Activated T-helper 1 cell treated with anti-CD3 and anti-CD28 coated beads, Interleukin-12 subunit alpha, Interleukin-12 subunit beta, Interleukin-2, Interleukin-4 antibody, amounts not matched to agents 30 ng/mL and 10 ng/mL and 1 ng/mL, durations not matched to agents 14 hours and 24 hours and 36 hours (primary cell): ENCODE measurements at regions not wholly inside any gene's neighbourhood (a gene's known extent, or its start where the extent isn't known, plus 50 kb on each side); places are given as distances from the start of the nearest gene placed in this dataset.

Experiments
- DNase-seq: peaks from one replicate; pipeline ENCODE4 v3.0.0; 2021; ENCODE audit warnings: low spot score
- H3K27ac Mint-ChIP-seq: one replicate; pipeline ENCODE4 v1.8.0; 2021; ENCODE audit warnings: mild to moderate bottlenecking, mixed read lengths
- H3K27me3 Mint-ChIP-seq: one replicate; pipeline ENCODE4 v1.8.0; 2022; ENCODE audit warnings: mild to moderate bottlenecking, moderate library complexity, mixed read lengths; ENCODE audit not compliant: insufficient read depth
- H3K36me3 Mint-ChIP-seq: one replicate; pipeline ENCODE4 v1.8.0; 2021; ENCODE audit warnings: low read depth, mixed read lengths
- H3K4me1 Mint-ChIP-seq: one replicate; pipeline ENCODE4 v1.8.0; 2021; ENCODE audit warnings: low read depth, mixed read lengths
- H3K4me3 Mint-ChIP-seq: one replicate; pipeline ENCODE4 v1.8.0; 2021; ENCODE audit warnings: mild to moderate bottlenecking, moderate library complexity, mixed read lengths
- H3K9me3 Mint-ChIP-seq: one replicate; pipeline ENCODE4 v1.8.0; 2021; ENCODE audit warnings: mixed read lengths
- intact Hi-C: fragments of 100-400 bp; cut with micrococcal nuclease; formaldehyde crosslinking; loops from one replicate; pipeline ENCODE4 v1.15.1; 2024

DNA sequence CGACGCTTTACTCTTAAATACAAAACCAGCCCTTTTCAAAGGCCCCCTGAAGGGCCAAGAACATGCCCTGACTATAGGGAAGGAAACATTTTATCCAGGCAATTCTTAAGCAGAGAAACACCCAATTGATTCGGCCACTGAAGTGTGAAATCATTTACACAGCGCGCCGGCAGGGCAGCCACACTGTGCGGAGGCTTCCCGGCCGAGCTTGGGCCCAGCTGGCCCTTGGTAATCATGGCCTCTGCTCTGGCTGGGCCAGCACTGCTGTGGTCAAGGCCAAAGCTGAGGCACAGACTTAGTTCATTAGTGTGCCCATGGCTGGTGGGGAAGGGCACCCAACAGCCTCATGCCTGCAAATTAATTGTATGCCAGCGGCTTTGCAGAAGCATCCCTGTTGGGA, 143.7 kb upstream of the HABP2 start:
- Mint-ChIP-seq H3K36me3 (no peaks in the 10 kb centered on the region), H3K27ac (no peak overlapping the region), H3K4me3 (no peak overlapping the region), H3K4me1 (no peaks in the 10 kb centered on the region), H3K9me3 (no peaks in the 10 kb centered on the region), H3K27me3 (peaks cover 5% of the 10 kb centered on the region)
- DNase-seq = no peak
- intact Hi-C loops = no loop called here

DNA sequence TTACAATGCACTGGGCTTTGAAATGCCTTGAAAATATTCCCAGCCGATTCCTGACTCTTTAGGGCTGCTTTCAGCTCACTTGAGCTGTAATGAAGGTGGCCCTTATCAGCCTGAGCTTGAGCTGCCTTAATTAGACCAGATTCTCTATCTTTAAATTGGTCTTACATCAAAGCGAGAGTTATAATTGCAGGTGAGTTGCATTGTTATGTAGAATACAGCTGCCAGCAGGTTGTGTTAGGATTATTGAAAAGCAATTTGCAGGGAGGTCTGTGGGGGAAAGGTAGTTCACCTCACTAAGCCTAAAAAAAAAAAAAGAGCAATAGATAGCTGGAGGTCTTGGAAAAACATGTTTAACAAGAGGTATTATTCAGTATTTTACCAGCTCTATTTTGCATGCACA, 142.2 kb upstream of the HABP2 start:
- Mint-ChIP-seq H3K27ac (no peak overlapping the region), H3K4me3 (no peak overlapping the region), H3K27me3 (peaks cover 5% of the 10 kb centered on the region), H3K36me3 (no peaks in the 10 kb centered on the region), H3K4me1 (no peaks in the 10 kb centered on the region), H3K9me3 (no peaks in the 10 kb centered on the region)
- no peak for DNase-seq
- intact Hi-C loops = no loop called here

DNA sequence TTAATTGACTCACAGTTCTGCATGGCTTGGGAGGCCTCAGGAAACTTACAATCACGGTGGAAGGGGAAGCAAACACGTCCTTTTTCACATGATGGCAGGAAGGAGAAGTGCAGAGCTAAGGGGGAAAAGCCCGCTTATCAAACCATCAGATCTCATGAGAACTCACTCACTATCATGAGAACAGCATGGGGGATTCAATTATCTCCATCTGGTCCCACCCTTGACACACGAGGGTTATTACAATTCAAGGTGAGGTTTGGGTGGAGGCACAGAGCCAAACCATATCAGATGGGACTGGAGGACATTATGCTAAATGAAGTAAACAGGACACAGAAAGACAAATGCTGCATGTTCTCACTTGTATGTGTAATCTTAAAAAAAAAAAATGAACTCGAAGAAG, 141.4 kb upstream of the HABP2 start:
- intact Hi-C loops = no loop called here
- Mint-ChIP-seq H3K27me3 (peaks cover 5% of the 10 kb centered on the region), H3K9me3 (no peaks in the 10 kb centered on the region), H3K4me3 (no peak overlapping the region), H3K4me1 (no peaks in the 10 kb centered on the region), H3K36me3 (no peaks in the 10 kb centered on the region), H3K27ac (no peak overlapping the region)
- no peak for DNase-seq

DNA sequence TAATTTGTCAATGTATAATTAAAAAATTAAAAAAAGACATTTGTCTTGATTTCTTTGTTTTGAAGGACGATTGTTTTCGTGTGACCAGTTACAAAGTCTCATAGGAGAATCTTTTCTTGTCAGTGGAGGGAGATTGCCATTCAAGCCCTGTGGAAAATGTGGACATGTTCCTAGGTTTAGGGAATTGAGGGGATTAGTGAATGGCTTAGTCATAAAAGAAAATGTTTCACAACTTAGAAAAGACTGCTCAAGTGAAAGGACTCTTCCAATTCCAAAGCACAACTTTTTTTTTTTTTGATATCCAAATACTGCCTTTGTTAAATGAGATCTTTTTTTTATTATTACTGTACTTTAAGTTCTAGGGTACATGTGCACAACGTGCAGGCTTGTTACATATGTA, 140.7 kb upstream of the HABP2 start:
- H3K27me3 Mint-ChIP-seq = peaks cover 5% of the 10 kb centered on the region
- DNase-seq = no peak
- no peaks in the 10 kb centered on the region for H3K36me3 Mint-ChIP-seq
- H3K4me3 Mint-ChIP-seq = no peak overlapping the region
- H3K9me3 Mint-ChIP-seq = no peaks in the 10 kb centered on the region
- intact Hi-C loops = no loop called here
- no peak overlapping the region for H3K27ac Mint-ChIP-seq
- no peaks in the 10 kb centered on the region for H3K4me1 Mint-ChIP-seq

DNA sequence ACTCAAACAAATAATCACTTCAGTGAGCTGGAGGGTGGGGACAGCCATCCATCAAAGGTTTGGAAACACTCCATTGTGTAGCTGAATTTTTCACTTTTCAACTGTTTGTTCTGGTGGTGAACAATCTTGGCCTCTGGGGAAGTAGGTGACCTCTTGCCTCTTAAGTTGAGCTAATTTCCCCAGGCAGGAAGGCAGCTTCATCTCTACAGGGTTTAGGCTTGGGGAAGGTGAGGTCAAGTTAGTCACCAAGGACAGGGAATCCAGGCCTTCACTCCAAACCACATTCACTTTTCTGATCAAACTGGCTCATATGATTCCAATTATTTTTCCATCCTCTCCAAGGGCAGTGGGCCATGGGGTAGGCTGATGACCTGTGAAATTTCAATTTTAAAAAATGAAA, 138.3 kb upstream of the HABP2 start:
- H3K27ac Mint-ChIP-seq = no peak overlapping the region
- H3K9me3 Mint-ChIP-seq = no peaks in the 10 kb centered on the region
- H3K4me3 Mint-ChIP-seq = no peak overlapping the region
- intact Hi-C loops = no loop called here
- no peak for DNase-seq
- no peaks in the 10 kb centered on the region for H3K36me3 Mint-ChIP-seq
- H3K4me1 Mint-ChIP-seq = no peaks in the 10 kb centered on the region
- peaks cover 5% of the 10 kb centered on the region for H3K27me3 Mint-ChIP-seq

DNA sequence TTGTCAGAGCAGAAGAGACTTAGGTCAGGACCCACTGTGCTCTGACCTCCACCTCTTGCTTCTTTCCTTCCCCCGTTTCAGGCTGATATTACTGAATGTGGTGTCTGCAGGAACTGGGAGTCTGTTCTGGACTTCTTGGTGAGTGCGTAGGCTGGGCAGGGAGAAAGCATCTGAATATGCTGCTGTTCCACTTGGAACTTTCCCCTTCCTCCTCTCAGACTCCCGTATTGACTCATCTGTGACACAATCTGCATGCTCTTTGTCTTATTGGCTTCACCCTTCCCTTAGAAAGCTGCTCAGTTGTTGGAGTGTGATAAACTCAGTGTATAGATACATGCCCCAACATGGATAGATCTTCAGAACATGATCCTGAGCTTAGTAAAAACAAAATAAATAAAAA, 137.6 kb upstream of the HABP2 start:
- Mint-ChIP-seq H3K4me3 (no peak overlapping the region), H3K9me3 (no peaks in the 10 kb centered on the region), H3K27me3 (peaks cover 5% of the 10 kb centered on the region), H3K4me1 (no peaks in the 10 kb centered on the region), H3K36me3 (no peaks in the 10 kb centered on the region), H3K27ac (no peak overlapping the region)
- intact Hi-C loops = no loop called here
- DNase-seq = no peak

DNA sequence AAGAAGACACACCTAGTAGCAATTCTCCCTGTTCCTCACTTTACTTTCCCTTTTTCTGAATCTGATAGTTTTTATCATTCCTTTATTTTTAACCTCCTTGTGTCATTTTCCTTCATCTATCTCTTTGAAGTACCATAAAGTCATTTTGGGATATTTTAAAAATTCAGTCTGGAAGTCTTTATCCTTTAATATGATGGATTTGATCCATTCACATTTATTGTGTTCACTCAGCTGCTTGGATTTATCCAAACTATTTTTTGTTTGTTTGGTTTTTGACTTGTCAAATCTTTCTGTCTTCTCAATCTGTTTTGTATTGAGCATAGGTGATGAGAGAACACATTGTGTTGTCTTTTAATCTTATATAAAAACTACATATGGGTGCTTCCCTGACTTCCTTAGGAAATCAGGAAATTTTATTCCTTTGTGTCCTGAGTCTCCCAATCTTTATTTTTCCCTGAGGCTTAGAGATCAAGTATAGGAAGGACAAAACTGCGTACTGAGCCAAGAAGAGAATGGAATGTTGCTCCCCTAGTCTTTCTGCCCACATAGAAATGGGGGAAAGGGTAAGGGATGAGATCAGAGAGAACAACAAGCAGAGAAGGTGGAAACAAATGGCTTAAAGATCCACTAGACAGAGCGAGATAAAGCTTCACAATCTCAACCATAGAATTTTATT, 132.7 kb upstream of the HABP2 start:
- Mint-ChIP-seq H3K27ac (no peak overlapping the region), H3K9me3 (peaks cover 4% of the 10 kb centered on the region), H3K4me3 (no peak overlapping the region), H3K4me1 (no peaks in the 10 kb centered on the region), H3K36me3 (no peaks in the 10 kb centered on the region), H3K27me3 (peaks cover 3% of the 10 kb centered on the region)
- intact Hi-C loops = no loop called here
- DNase-seq = no peak

DNA sequence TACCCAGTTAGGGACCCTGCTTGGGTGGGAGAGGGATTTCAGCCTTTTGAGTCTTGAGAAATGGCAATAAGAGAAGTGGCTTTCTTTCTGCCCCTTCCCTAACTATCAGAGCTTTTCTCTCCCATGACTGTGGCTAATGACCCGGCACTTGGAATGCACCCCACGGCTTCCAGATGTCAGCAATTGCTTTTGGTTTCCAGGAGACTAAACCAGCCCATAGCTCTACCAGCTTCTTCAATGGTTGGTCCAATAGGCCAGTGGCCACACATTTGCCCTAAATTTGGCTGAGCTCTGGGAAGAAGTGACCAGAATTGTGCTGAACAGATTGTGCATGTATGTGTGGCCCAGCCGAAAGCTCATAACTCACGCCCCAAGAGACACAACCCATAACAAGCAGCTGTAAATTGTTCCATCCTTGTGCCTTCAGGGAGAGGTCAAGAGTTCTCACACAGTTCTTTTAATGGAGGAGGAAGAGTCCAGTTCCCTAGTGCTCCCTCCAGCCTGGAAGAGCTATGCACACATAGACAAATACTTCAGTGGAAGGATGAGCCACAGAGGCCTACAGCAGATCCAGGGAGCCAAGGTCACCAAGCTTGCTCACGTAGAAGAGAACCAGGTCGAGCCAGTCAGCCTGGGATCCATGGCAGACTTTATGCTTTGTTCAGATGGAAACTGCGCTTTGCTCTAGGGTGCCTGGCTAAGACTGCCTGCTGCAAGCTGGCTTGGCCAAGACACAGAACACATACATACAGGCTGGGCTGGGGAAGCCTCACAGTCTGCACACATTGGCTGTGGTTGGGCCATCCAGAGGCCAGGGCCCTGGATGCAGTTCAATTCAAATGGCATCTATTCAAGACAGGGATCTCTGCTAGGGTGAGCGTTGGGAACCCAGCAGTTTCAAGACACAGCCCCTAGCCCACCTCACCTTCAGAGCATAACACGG, 131.8 kb upstream of the HABP2 start:
- peaks cover 4% of the 10 kb centered on the region for H3K9me3 Mint-ChIP-seq
- no peak for DNase-seq
- H3K27me3 Mint-ChIP-seq = peaks cover 3% of the 10 kb centered on the region
- H3K27ac Mint-ChIP-seq = no peak overlapping the region
- intact Hi-C loops = no loop called here
- no peaks in the 10 kb centered on the region for H3K4me1 Mint-ChIP-seq
- no peaks in the 10 kb centered on the region for H3K36me3 Mint-ChIP-seq
- no peak overlapping the region for H3K4me3 Mint-ChIP-seq

DNA sequence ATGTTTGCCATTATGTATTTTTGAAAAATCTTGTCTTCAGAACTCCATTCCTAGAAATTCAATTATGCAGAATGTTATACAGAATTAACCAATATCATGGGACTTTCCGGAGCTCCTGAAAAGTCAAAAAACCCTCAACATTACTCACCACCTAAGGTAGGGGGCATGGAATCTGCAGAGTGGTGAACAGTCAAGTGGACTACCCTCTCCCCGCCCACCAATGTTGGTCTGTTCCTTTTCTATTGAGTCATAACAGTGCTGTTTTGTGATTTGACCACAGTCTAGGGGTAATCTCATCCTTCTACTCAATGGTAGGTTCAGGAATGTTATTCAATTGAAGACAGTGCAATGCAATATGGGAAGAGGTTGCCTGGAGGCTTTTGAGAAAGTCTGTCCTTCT, 130.5 kb upstream of the HABP2 start:
- Mint-ChIP-seq H3K4me3 (no peak overlapping the region), H3K36me3 (no peaks in the 10 kb centered on the region), H3K27me3 (peaks cover 3% of the 10 kb centered on the region), H3K27ac (no peak overlapping the region), H3K4me1 (no peaks in the 10 kb centered on the region), H3K9me3 (peaks cover 4% of the 10 kb centered on the region)
- DNase-seq = no peak
- intact Hi-C loops = no loop called here

DNA sequence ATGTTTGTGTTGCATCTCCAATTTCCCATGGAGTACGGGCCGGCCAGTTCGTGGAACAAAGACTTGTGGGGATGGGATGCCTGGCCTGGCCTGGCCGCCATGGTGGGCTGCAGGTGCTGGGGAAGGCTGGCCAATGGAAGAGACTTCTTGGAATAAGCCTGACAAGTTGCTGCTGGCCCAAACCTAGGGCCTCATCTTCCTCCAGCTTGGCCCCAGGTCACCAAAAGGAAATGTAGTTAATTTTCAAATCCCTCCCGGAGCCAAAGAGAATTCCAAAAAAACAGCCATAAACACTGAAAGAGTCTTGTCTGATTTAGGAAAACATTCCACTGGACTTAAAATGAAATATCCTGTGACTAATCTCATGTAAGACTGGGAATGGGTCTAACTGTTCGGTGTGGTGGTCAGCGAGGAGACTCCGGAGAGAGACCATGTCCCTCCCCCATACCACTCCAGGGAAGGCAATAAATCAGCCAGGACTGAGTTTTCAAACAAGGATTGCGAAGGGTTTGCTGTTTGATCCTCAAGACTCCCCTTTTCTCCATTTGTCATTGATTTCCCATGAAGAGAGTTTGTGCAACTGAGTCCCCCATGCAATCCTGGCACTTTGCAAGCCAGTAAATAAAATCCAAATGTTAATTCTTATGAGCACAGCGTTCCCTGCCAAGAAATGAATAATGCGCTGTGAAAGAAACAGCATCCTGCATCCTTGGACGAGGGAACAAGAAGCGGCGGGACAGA, 128.7 kb upstream of the HABP2 start:
- Mint-ChIP-seq H3K27ac (no peak overlapping the region), H3K9me3 (peaks cover 4% of the 10 kb centered on the region), H3K27me3 (peaks cover 3% of the 10 kb centered on the region), H3K36me3 (no peaks in the 10 kb centered on the region), H3K4me1 (no peaks in the 10 kb centered on the region), H3K4me3 (no peak overlapping the region)
- intact Hi-C loops = no loop called here
- DNase-seq = no peak

DNA sequence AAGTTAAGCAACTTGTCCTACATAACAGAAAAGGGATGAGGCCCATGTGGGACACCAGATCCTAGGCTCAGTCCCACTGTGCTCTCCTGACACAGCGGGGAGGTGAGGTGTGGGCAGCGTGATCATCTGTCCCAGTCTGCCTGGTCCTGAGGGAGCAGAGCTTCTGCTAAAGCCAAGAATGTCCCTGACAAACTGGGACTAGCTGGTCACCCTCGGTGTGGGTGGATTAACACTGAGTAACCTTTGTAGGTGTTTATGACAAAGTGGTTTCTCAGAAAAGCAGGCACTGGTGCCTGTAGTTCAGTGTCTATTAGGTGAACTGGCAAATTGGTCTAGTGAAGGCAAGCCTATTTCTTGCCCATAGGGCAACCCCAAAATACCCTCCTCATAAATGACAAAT, 127.8 kb upstream of the HABP2 start:
- peaks cover 4% of the 10 kb centered on the region for H3K9me3 Mint-ChIP-seq
- H3K27me3 Mint-ChIP-seq = peaks cover 3% of the 10 kb centered on the region
- no peaks in the 10 kb centered on the region for H3K36me3 Mint-ChIP-seq
- DNase-seq = no peak
- H3K4me3 Mint-ChIP-seq = no peak overlapping the region
- H3K27ac Mint-ChIP-seq = no peak overlapping the region
- H3K4me1 Mint-ChIP-seq = no peaks in the 10 kb centered on the region
- intact Hi-C loops = no loop called here

DNA sequence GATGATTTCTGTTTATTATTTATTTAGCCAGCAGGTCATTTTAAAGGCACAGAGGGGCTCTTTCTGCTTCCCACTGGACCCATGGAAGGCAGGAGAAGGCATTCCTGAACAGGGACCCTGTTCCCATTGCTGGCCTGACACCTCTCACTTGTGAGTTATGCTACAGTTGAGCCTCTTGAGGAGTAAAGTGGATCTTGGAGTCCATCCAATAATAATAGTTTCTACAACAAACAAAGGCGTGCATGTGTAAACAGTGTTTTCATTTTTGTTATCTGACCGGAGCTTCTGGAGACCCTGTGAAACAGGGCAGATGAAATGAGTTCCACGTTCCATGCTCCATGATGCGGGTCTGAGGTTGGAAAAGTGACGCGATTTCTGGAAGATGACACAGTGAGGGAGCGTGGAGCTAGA, 127.3 kb upstream of the HABP2 start:
- intact Hi-C loops = no loop called here
- Mint-ChIP-seq H3K4me1 (no peaks in the 10 kb centered on the region), H3K4me3 (no peak overlapping the region), H3K27me3 (peaks cover 3% of the 10 kb centered on the region), H3K9me3 (peaks cover 5% of the 10 kb centered on the region), H3K27ac (no peak overlapping the region), H3K36me3 (no peaks in the 10 kb centered on the region)
- no peak for DNase-seq
